NOMO-1 treated with DMSO at 0.1 percent for 48 hours (cell line): ENCODE measurements at regions not wholly inside any gene's neighbourhood (a gene's known extent, or its start where the extent isn't known, plus 50 kb on each side); places are given as distances from the start of the nearest gene placed in this dataset.

Experiments used
- DNase-seq: peaks from one replicate; lab custom pipeline; 2025; ENCODE audit not compliant: unreplicated experiment; lab: John Stamatoyannopoulos, UW

DNA sequence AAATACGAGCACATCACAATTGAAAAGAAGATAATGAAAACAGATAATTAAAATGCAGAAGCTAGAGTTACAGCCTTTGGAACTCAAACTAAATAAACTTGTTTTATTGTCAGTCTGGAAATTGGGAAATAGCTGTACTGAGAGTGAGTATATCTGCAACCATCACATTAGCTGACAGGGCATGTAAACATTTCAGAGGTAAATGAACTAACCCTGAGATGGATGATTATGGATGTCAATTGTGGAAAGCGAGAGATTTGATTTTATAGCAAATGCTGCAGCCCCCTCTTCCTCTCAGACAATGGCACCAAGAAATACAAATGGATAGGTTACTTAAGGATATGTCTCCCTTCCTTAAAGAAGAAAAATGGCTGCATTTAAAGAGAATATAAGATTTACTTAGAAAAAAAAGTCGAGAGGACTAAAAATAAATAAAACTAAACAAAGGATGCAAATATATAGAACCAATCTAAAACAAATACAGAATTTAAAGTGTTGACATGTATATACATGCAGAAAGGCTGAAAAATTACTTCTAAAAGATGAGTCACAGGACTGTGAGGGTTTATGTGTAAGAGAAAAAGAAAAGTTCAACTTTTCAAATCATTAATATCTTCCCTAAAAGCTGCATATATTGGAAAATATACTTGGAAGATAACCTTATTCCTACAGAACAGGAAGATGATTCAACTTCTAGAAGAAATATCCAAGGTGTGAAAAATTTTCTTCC is 120.3 kb upstream of the FLRT2 start:
- DNase-seq = no peak

GRCh38 chr14:85412756-85413155 is 117.2 kb upstream of the FLRT2 start:
- no peak for DNase-seq

DNA sequence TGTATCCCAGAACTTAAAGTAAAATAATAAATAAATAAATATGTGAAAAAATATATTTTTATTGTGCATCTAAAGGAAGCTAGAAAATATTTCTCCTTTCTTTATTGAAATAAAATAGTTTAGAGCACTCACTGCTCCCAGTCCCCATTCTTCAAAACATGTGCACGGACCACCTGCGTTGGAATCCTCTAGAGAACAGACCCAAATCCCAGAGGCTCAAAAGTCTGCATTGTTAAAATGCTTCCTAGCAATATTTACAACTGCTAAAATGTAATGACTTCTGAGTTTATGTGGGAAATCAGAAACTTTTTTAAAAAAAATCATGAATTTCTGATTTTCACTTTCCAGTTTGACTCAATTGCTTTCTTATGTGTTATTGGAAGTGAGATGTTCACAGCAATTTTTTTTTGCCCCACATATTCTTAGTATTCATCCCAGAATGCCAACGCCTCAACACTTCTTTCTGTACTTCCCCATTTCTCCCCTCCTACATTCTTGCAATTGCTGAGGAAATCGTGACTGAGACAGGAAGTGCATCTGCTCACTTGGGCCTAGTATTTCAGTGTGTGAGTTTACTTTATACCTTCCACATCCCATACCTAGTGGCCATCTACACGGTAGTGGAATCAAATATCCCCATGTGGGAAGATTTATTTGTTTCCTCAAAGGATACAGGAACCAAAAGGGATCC is 116.0 kb upstream of the FLRT2 start:
- peak; percentile 25 for DNase-seq

GRCh38 chr14:85415015-85415712 is 114.8 kb upstream of the FLRT2 start:
- DNase-seq = no peak

- peak; percentile 30 for DNase-seq
These were observed 113.2 kb upstream of the FLRT2 start for GRCh38 chr14:85416771-85417170.

DNA sequence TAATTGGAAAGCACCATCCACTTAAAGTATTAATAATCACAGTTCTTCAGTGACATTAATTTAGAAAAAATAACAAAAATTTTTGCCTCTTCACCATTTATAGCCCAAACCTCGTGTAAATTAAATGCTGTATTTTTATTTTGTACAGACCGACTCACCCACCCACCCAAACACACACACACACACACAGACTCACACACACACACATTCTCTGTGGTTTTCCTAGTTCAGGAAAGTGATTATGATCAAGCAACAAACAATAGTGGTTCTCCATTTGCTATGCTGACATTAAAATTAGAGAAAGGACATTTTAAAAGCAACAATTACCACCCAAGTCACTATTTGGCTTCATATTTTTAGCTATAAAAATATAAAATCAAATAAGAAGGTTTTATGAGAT is 112.5 kb upstream of the FLRT2 start:
- DNase-seq = no peak

DNA sequence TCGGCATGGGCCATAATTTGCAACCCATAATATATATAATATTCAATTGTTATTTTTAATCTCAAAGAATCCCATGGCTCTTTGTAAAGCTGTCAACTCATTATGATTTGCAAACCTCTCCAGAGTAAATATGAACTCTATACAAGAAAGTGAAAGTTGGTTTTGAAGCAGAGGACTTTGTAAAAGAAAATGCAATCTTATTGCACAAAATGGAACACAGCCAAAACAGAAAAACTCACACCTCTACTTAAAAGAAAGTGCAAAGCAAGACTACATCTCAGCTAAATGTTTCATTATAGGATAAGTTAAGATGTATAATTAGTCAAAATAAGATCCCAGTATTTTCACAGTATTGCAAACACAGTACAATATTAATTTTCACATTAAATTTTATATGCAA is 111.2 kb upstream of the FLRT2 start:
- no peak for DNase-seq

DNA sequence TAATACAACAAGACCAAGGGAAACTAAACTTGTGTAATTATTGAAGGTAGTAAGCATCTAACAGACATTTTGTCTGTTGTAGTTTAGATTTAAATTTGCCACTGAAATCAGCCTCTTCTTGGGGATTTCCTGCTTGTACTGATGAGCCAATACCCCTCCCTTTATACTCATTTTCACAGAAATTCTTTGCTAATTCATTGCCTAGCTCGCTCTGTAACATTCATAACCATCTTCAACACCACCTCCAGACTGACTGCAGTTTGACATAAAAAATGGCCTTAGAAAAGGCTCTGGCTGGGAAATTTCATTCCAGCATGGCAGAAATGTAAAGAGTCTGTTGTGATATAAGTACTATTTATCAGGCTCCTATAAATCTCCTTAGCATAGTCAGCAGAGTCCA is 109.7 kb upstream of the FLRT2 start:
- no peak for DNase-seq

DNA sequence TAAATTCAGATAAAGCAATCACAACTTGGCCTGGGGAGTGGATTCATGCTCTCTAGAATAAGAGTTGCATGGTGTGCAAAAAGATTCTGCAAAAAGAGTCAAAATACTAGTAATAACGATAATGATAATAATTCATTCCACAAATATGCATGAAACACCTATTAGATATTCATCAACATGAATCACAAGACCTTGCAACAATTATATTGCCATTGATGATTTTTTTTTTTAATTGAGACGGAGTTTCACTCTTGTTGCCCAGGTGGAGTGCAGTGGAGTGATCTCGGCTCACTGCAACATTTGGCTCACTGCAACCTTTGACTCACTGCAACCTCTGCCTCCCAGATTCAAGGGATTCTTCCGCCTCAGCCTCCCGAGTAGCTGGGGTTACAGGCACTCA is 109.2 kb upstream of the FLRT2 start:
- DNase-seq = no peak

- DNase-seq = no peak
These were observed 108.6 kb upstream of the FLRT2 start for GRCh38 chr14:85421186-85421877.

GRCh38 chr14:85423889-85424288 is 106.1 kb upstream of the FLRT2 start:
- no peak for DNase-seq

DNA sequence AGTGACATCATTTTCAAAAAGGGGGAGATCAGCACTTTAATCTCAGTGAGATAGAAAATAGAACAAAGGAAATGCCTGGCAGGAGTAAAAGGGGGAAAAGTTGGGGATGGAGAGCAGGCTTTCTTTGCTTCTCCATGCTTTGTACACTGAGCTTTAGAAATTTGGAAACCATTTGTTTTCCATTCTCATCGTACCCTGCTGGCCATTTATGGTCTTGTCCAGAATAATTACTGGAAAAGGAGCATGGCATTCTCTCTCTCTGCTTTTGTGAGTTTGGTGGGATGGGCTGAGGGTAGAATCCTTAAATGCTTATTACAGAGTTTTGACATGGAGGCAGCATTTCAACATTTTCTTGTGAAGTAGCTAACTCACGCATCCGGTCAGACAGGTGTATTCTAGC is 104.4 kb upstream of the FLRT2 start:
- no peak for DNase-seq

GRCh38 chr14:85426068-85426935 is 103.6 kb upstream of the FLRT2 start:
- no peak for DNase-seq

DNA sequence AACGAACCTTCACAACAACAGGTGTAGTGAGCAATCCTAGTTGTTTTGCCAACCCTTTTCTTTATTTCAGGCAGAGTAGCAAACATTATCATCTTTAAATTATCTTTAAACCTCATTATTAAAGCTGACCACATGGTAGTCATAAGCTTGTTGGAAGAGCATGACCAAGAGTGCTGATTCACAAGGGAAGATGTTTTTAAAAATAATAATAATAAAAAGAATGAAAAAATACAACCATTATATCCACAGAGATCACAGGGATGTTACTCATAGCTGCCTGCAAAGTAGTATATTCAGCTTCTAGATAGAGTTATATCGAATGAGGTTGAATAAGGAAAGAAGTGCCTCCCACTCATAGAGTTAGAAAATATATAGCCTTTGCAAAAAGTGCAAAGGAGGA is 101.0 kb upstream of the FLRT2 start:
- DNase-seq = no peak

GRCh38 chr14:85437148-85437547 is 92.8 kb upstream of the FLRT2 start:
- no peak for DNase-seq

GRCh38 chr14:85438001-85438400 is 91.9 kb upstream of the FLRT2 start:
- no peak for DNase-seq

DNA sequence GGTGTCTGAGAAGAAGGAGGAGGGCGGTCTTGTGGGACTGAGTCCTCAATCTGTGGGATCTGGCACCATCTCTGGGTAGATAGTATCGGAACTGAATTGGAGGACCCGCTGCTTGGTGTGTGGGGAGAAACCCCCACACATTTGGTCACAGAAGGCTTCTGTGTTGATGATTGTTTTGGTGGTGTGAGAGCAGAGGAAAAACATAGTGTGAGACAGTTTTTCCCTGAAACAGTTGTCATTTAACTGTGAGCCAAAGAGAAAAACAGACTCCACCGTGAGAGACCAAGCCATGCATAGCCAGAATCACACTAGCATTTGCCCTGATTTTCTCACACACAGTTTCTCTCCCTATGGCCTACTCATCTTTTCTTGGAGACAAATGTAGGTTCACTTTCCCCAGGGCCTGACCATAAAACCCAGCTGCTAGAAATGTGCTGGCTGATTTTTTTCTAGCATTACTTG is 91.4 kb upstream of the FLRT2 start:
- no peak for DNase-seq

DNA sequence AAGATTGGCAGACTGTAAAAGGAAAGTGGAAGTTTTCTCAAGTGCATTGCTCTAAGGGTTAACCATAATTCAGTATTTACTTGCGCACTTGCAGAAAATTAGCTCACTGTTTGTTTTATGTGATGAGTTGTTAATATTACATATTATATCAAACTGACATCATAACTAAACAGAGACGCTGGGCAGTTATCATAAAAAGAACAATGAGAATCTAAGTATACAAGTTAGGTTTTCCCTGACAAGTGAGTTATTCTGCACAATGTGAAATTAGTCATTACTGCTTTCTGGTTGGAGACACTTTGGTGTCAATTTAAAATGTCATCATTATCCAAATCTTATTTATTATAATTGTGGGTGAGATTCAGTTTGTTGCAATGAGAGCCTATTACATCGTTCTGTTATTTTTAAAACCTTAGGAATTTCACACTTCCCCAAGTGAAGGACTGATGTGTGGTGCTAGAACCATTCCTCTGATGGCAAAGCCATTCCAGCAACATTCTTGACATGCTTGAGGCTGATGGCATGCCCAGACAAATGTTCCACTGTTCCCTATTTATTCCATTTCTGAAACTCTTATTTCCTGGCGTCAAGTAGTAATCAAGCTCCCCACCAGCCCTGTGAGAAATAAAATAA is 90.1 kb upstream of the FLRT2 start:
- no peak for DNase-seq

- no peak for DNase-seq
These were observed 87.9 kb upstream of the FLRT2 start for GRCh38 chr14:85441909-85442643.
